ENCODE measurements at regions not wholly inside any gene's neighbourhood (a gene's known extent, or its start where the extent isn't known, plus 50 kb on each side); places are given as distances from the start of the nearest gene placed in this dataset.

GRCh38 chr4:135538698-135539097 is 1337.1 kb upstream of the PABPC4L start:
- WGBS (ENCODE audit: extremely low coverage, insufficient coverage, low lambda C conversion rate), result no CpG with 5 or more reads among the region's 13 CpGs
- no peaks in the 10 kb centered on the region for H3K79me2 ChIP-seq (ENCODE audit: control insufficient read depth, insufficient read depth, low read length)
- no peak overlapping the region for H3K27ac ChIP-seq (ENCODE audit: low read depth, low read length)
- H3K18ac ChIP-seq (ENCODE audit: low read length), result no peak overlapping the region
- no peak overlapping the region for H4K5ac ChIP-seq (ENCODE audit: low read length)
- H3K56ac ChIP-seq (ENCODE audit: low read length), result no peak overlapping the region
- no peaks in the 10 kb centered on the region for H3K36me3 ChIP-seq (ENCODE audit: control insufficient read depth, insufficient read depth, low read length)
- no peak overlapping the region for H2BK15ac ChIP-seq (replicated peaks; ENCODE audit: low read depth)
- H3K9ac ChIP-seq (ENCODE audit: low read length), result no peak overlapping the region
- H3K4me1 ChIP-seq (ENCODE audit: control insufficient read depth, low read depth, low read length), result no peaks in the 10 kb centered on the region
- no peaks in the 10 kb centered on the region for H3K79me1 ChIP-seq (ENCODE audit: low read length)
- H3K23ac ChIP-seq (ENCODE audit: low read length), result no peak overlapping the region
- H2BK5ac ChIP-seq (ENCODE audit: low read length), result no peak overlapping the region
- no peak overlapping the region for H2BK120ac ChIP-seq (ENCODE audit: low read depth, low read length)
- no peak overlapping the region for H3K4me2 ChIP-seq (ENCODE audit: low read length)
- no peak overlapping the region for H2AK5ac ChIP-seq (ENCODE audit: low read length)
- DNase-seq, result no peak
- H4K8ac ChIP-seq (ENCODE audit: low read depth, low read length), result no peak overlapping the region
- no peaks in the 10 kb centered on the region for H3K27me3 ChIP-seq (ENCODE audit: insufficient read depth, low read length, poor library complexity)
- no peak overlapping the region for H3K4ac ChIP-seq (ENCODE audit: low read depth, low read length)
- no peak overlapping the region for H3K4me3 ChIP-seq (ENCODE audit: low read length)

- no peak overlapping the region for H3K9ac ChIP-seq (ENCODE audit: low read length)
- no peak overlapping the region for H3K27ac ChIP-seq (ENCODE audit: low read depth, low read length)
- H3K4ac ChIP-seq (ENCODE audit: low read depth, low read length), result no peak overlapping the region
- H2BK5ac ChIP-seq (ENCODE audit: low read length), result no peak overlapping the region
- no CpG with 5 or more reads among the region's 4 CpGs for WGBS (ENCODE audit: extremely low coverage, insufficient coverage, low lambda C conversion rate)
- no peaks in the 10 kb centered on the region for H3K36me3 ChIP-seq (ENCODE audit: control insufficient read depth, insufficient read depth, low read length)
- H3K79me1 ChIP-seq (ENCODE audit: low read length), result no peaks in the 10 kb centered on the region
- H3K4me3 ChIP-seq (ENCODE audit: low read length), result no peak overlapping the region
- no peaks in the 10 kb centered on the region for H3K79me2 ChIP-seq (ENCODE audit: control insufficient read depth, insufficient read depth, low read length)
- no peak overlapping the region for H2BK15ac ChIP-seq (replicated peaks; ENCODE audit: low read depth)
- H3K4me2 ChIP-seq (ENCODE audit: low read length), result no peak overlapping the region
- H3K4me1 ChIP-seq (ENCODE audit: control insufficient read depth, low read depth, low read length), result no peaks in the 10 kb centered on the region
- no peak overlapping the region for H4K5ac ChIP-seq (ENCODE audit: low read length)
- no peak overlapping the region for H3K23ac ChIP-seq (ENCODE audit: low read length)
- no peak overlapping the region for H2BK120ac ChIP-seq (ENCODE audit: low read depth, low read length)
- H3K56ac ChIP-seq (ENCODE audit: low read length), result no peak overlapping the region
- H3K18ac ChIP-seq (ENCODE audit: low read length), result no peak overlapping the region
- H2AK5ac ChIP-seq (ENCODE audit: low read length), result no peak overlapping the region
- H4K8ac ChIP-seq (ENCODE audit: low read depth, low read length), result peak overlapping the region; percentile 5
- H3K27me3 ChIP-seq (ENCODE audit: insufficient read depth, low read length, poor library complexity), result no peaks in the 10 kb centered on the region
- DNase-seq, result no peak
Observed at GRCh38 chr4:135533053-135533452, 1331.5 kb upstream of the PABPC4L start.

- Histone ChIP-seq H3K9ac (ENCODE audit: low read length) (no peak overlapping the region), H2BK15ac (replicated peaks; ENCODE audit: low read depth) (no peak overlapping the region), H4K5ac (ENCODE audit: low read length) (no peak overlapping the region), H3K23ac (ENCODE audit: low read length) (no peak overlapping the region), H3K4me3 (ENCODE audit: low read length) (no peak overlapping the region), H2BK120ac (ENCODE audit: low read depth, low read length) (no peak overlapping the region), H3K4me2 (ENCODE audit: low read length) (no peak overlapping the region), H3K56ac (ENCODE audit: low read length) (no peak overlapping the region), H3K36me3 (ENCODE audit: control insufficient read depth, insufficient read depth, low read length) (no peaks in the 10 kb centered on the region), H3K27me3 (ENCODE audit: insufficient read depth, low read length, poor library complexity) (no peaks in the 10 kb centered on the region), H3K79me1 (ENCODE audit: low read length) (no peaks in the 10 kb centered on the region), H3K4ac (ENCODE audit: low read depth, low read length) (no peak overlapping the region), H3K18ac (ENCODE audit: low read length) (no peak overlapping the region), H3K27ac (ENCODE audit: low read depth, low read length) (no peak overlapping the region), H4K8ac (ENCODE audit: low read depth, low read length) (no peak overlapping the region), H3K79me2 (ENCODE audit: control insufficient read depth, insufficient read depth, low read length) (no peaks in the 10 kb centered on the region), H2AK5ac (ENCODE audit: low read length) (no peak overlapping the region), H3K4me1 (ENCODE audit: control insufficient read depth, low read depth, low read length) (no peaks in the 10 kb centered on the region), H2BK5ac (ENCODE audit: low read length) (no peak overlapping the region)
- peak; percentile 18 for DNase-seq
- WGBS (ENCODE audit: extremely low coverage, insufficient coverage, low lambda C conversion rate), result 100% methylated on average over 1 of the region's 3 CpGs
Observed at GRCh38 chr4:135532132-135532531, 1330.5 kb upstream of the PABPC4L start.

DNA sequence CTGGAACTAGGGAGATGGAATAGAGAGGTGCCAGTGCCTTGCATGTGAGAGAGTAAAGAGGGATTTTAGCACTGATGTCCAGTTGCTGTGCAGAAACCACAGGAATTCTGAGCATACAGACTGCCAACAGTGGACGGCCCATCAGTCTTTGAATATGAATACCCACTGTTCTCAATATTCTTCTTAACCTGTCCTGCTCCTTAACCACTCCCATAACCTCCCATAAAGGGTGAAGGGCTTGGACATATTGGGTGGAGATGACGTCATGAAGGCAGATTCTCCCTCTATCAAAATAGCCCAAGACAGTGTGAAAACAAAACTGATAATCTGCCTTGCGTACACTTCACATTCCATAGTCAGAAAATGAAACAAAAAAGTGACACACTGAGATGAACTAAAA is 1313.7 kb upstream of the PABPC4L start:
- Histone ChIP-seq H3K4ac (ENCODE audit: low read depth, low read length) (no peak overlapping the region), H3K4me2 (ENCODE audit: low read length) (no peak overlapping the region), H3K79me1 (ENCODE audit: low read length) (no peaks in the 10 kb centered on the region), H3K4me3 (ENCODE audit: low read length) (no peak overlapping the region), H3K27me3 (ENCODE audit: insufficient read depth, low read length, poor library complexity) (no peaks in the 10 kb centered on the region), H2BK120ac (ENCODE audit: low read depth, low read length) (no peak overlapping the region), H4K8ac (ENCODE audit: low read depth, low read length) (no peak overlapping the region), H3K23ac (ENCODE audit: low read length) (no peak overlapping the region), H2AK5ac (ENCODE audit: low read length) (no peak overlapping the region), H3K4me1 (ENCODE audit: control insufficient read depth, low read depth, low read length) (no peaks in the 10 kb centered on the region), H3K56ac (ENCODE audit: low read length) (no peak overlapping the region), H3K18ac (ENCODE audit: low read length) (no peak overlapping the region), H3K36me3 (ENCODE audit: control insufficient read depth, insufficient read depth, low read length) (no peaks in the 10 kb centered on the region), H4K5ac (ENCODE audit: low read length) (no peak overlapping the region), H2BK5ac (ENCODE audit: low read length) (no peak overlapping the region), H3K79me2 (ENCODE audit: control insufficient read depth, insufficient read depth, low read length) (no peaks in the 10 kb centered on the region), H3K9ac (ENCODE audit: low read length) (no peak overlapping the region), H3K27ac (ENCODE audit: low read depth, low read length) (no peak overlapping the region), H2BK15ac (replicated peaks; ENCODE audit: low read depth) (no peak overlapping the region)
- no peak for DNase-seq
- no CpG with 5 or more reads among the region's 3 CpGs for WGBS (ENCODE audit: extremely low coverage, insufficient coverage, low lambda C conversion rate)

DNA sequence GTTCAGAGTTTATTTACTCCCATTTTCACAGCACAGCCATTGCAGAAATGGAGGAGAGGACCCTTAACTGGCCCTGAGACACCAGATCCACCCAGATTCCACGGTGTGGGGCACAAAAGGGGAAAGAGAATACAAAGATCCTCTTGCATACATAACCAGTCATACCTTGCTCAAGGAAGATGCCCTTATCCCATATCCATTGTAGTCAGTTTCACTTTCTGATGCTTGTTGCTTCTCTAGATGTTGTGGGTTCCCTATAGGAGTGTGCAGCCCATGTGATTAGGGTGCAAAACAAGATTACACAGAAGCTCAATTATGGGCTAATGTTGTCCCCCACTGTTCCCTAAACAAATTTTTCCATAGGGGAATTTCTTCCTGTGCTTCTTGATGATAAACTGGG is 1309.0 kb upstream of the PABPC4L start:
- DNase-seq, result no peak
- H4K8ac ChIP-seq (ENCODE audit: low read depth, low read length), result no peak overlapping the region
- no peak overlapping the region for H2AK5ac ChIP-seq (ENCODE audit: low read length)
- H2BK5ac ChIP-seq (ENCODE audit: low read length), result no peak overlapping the region
- no peaks in the 10 kb centered on the region for H3K36me3 ChIP-seq (ENCODE audit: control insufficient read depth, insufficient read depth, low read length)
- H2BK120ac ChIP-seq (ENCODE audit: low read depth, low read length), result no peak overlapping the region
- no peak overlapping the region for H4K5ac ChIP-seq (ENCODE audit: low read length)
- no peak overlapping the region for H3K27ac ChIP-seq (ENCODE audit: low read depth, low read length)
- no peak overlapping the region for H3K56ac ChIP-seq (ENCODE audit: low read length)
- H3K79me2 ChIP-seq (ENCODE audit: control insufficient read depth, insufficient read depth, low read length), result no peaks in the 10 kb centered on the region
- H3K27me3 ChIP-seq (ENCODE audit: insufficient read depth, low read length, poor library complexity), result no peaks in the 10 kb centered on the region
- H3K4me3 ChIP-seq (ENCODE audit: low read length), result no peak overlapping the region
- H3K4ac ChIP-seq (ENCODE audit: low read depth, low read length), result no peak overlapping the region
- no peak overlapping the region for H3K23ac ChIP-seq (ENCODE audit: low read length)
- no peak overlapping the region for H3K9ac ChIP-seq (ENCODE audit: low read length)
- no CpG with 5 or more reads among the region's 1 CpG for whole genome bisulfite sequencing (ENCODE audit: extremely low coverage, insufficient coverage, low lambda C conversion rate)
- no peak overlapping the region for H2BK15ac ChIP-seq (replicated peaks; ENCODE audit: low read depth)
- no peak overlapping the region for H3K18ac ChIP-seq (ENCODE audit: low read length)
- H3K4me2 ChIP-seq (ENCODE audit: low read length), result no peak overlapping the region
- no peaks in the 10 kb centered on the region for H3K4me1 ChIP-seq (ENCODE audit: control insufficient read depth, low read depth, low read length)
- no peaks in the 10 kb centered on the region for H3K79me1 ChIP-seq (ENCODE audit: low read length)

DNA sequence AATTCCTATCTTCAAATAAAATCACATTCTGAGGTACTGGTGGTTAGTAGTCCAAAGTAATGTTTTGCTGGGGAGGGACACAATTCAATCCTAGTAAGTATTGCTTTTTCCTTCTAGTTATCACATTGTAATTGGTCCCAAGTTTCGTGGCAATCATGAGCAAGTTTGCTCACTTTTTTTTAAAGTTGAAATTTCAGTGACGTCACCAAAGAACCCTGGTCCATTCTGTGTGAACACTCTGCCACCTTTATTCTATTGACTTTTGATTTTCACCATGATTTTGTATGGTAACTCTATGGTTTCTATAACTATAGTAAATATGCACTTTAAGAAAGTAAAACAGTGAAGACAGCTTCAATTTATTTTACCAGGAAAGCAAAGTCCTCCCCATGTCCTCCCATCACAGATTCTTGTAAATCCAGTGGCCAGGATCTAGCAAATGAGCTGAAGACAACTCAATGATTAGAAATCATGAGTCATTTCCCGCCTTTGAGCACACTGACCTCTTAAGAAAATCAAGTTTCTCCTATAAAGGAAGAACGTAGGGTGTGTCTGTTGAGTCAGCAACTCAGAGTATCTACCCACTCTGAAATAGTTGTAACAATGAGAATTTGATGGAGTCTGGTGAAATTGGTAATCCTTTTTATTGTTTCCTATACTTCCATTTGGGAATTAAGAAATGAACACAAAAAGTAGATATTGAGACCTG is 1306.6 kb upstream of the PABPC4L start:
- no peak overlapping the region for H2BK120ac ChIP-seq (ENCODE audit: low read depth, low read length)
- no peaks in the 10 kb centered on the region for H3K36me3 ChIP-seq (ENCODE audit: control insufficient read depth, insufficient read depth, low read length)
- H4K5ac ChIP-seq (ENCODE audit: low read length), result no peak overlapping the region
- H3K23ac ChIP-seq (ENCODE audit: low read length), result no peak overlapping the region
- no peaks in the 10 kb centered on the region for H3K27me3 ChIP-seq (ENCODE audit: insufficient read depth, low read length, poor library complexity)
- H3K79me1 ChIP-seq (ENCODE audit: low read length), result no peaks in the 10 kb centered on the region
- H3K56ac ChIP-seq (ENCODE audit: low read length), result no peak overlapping the region
- H3K4me1 ChIP-seq (ENCODE audit: control insufficient read depth, low read depth, low read length), result no peaks in the 10 kb centered on the region
- whole genome bisulfite sequencing (ENCODE audit: extremely low coverage, insufficient coverage, low lambda C conversion rate), result no CpG with 5 or more reads among the region's 4 CpGs
- no peak overlapping the region for H2BK15ac ChIP-seq (replicated peaks; ENCODE audit: low read depth)
- H3K27ac ChIP-seq (ENCODE audit: low read depth, low read length), result no peak overlapping the region
- no peaks in the 10 kb centered on the region for H3K79me2 ChIP-seq (ENCODE audit: control insufficient read depth, insufficient read depth, low read length)
- H2BK5ac ChIP-seq (ENCODE audit: low read length), result no peak overlapping the region
- DNase-seq, result peak; percentile 14
- no peak overlapping the region for H4K8ac ChIP-seq (ENCODE audit: low read depth, low read length)
- no peak overlapping the region for H3K4me2 ChIP-seq (ENCODE audit: low read length)
- H3K4ac ChIP-seq (ENCODE audit: low read depth, low read length), result no peak overlapping the region
- no peak overlapping the region for H2AK5ac ChIP-seq (ENCODE audit: low read length)
- H3K4me3 ChIP-seq (ENCODE audit: low read length), result no peak overlapping the region
- no peak overlapping the region for H3K18ac ChIP-seq (ENCODE audit: low read length)
- no peak overlapping the region for H3K9ac ChIP-seq (ENCODE audit: low read length)
